Epithelial cell of proximal tubule (primary cell): ENCODE measurements at regions not wholly inside any gene's neighbourhood (a gene's known extent, or its start where the extent isn't known, plus 50 kb on each side); places are given as distances from the start of the nearest gene placed in this dataset.

ENCODE experiments used
- DNase-seq: peaks from one replicate; pipeline ENCODE4 v3.0.0-alpha.2; 2011; ENCODE audit warnings: low read depth
- H3K4me3 ChIP-seq: 2 replicates; pipeline ENCODE4 v1.5.1; 2011; ENCODE audit warnings: low read depth, mild to moderate bottlenecking, low read length
- TF ChIP-seq, protein P1 (sequence below): conservative IDR thresholded peaks from 2 replicates; pipeline ENCODE4 v1.5.1; 2012; ENCODE audit warnings: low read depth, mild to moderate bottlenecking, low read length

DNA sequence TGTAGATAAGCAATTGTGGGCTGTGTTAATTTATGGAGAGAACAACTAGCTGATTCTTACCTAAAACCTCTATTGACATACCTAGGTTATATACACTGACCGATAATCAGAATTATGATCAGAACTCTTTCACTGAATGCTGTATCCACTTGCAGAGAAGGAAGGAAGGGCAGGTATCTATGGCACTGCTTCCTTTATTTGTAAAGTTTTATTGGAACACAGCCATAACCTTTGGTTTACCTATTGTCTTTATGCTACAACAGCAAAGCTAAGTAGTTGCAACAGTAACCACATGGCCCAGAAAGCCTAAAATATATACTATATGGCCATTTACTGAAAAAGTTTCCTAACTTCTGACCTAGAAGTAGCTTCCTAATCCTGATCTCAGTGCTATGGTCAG is 358.9 kb upstream of the ARID1B start:
- DNase-seq, result no peak
- H3K4me3 ChIP-seq, result no peak overlapping the region
- TF ChIP-seq, protein P1, sequence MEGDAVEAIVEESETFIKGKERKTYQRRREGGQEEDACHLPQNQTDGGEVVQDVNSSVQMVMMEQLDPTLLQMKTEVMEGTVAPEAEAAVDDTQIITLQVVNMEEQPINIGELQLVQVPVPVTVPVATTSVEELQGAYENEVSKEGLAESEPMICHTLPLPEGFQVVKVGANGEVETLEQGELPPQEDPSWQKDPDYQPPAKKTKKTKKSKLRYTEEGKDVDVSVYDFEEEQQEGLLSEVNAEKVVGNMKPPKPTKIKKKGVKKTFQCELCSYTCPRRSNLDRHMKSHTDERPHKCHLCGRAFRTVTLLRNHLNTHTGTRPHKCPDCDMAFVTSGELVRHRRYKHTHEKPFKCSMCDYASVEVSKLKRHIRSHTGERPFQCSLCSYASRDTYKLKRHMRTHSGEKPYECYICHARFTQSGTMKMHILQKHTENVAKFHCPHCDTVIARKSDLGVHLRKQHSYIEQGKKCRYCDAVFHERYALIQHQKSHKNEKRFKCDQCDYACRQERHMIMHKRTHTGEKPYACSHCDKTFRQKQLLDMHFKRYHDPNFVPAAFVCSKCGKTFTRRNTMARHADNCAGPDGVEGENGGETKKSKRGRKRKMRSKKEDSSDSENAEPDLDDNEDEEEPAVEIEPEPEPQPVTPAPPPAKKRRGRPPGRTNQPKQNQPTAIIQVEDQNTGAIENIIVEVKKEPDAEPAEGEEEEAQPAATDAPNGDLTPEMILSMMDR, result no peak

DNA sequence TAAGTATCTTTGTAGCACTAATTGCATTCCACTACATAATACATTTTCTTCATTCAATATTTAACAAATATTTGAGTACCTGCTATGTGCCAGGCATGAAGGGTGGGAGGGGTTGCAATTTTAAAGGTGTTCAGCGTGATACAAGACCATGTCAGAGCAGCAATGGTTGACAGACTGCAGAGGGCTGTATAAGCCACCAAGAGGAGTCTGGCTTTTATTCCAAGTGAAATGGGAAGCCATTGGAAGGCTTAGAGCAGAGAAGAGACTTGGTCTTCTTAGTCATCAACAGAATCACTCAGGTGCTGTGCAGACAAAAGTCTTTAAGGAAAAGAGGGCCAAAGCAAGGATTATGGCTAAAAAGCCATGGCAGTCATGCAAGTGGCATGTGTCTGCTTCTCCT is 360.8 kb upstream of the ARID1B start:
- DNase-seq, result no peak
- TF ChIP-seq, protein P1, result peak; percentile 65
- no peak overlapping the region for H3K4me3 ChIP-seq

DNA sequence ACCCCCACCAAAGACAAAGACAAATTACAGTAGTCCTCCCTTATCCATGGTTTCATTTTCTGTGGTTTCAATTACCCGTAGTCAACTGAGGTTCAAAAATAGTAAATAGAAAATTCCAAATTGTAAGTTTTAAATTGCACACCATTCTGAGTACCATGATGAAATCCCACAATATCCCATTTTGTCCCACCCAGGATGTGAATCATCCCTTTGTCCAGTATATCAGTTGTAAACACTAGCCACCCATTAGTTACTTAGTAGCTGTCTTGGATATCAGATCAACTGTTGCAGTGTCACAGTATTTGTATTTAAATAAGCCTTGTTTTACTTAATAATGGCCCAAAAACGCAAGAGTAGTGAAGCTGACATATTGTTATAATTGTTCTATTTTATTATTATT is 364.0 kb upstream of the ARID1B start:
- TF ChIP-seq, protein P1, result no peak
- no peak overlapping the region for H3K4me3 ChIP-seq
- no peak for DNase-seq

DNA sequence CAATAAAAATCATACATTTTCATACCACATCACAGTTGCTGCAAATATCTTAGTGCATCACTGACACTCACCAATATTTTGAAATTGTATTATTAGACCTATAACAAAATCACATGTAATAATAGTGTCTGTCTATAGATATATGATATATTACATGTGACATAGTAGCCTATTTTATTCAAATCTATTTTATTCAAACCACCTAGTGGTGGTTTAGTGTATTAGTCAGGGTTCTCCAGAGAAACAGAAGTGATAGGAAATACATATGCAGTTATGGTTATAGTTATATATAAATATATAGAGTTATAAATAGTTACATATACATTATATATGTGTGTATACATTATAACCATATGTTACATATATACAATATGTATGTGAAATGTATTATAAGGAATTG is 366.5 kb upstream of the ARID1B start:
- no peak overlapping the region for H3K4me3 ChIP-seq
- DNase-seq, result no peak
- TF ChIP-seq, protein P1, result peak; percentile 30

DNA sequence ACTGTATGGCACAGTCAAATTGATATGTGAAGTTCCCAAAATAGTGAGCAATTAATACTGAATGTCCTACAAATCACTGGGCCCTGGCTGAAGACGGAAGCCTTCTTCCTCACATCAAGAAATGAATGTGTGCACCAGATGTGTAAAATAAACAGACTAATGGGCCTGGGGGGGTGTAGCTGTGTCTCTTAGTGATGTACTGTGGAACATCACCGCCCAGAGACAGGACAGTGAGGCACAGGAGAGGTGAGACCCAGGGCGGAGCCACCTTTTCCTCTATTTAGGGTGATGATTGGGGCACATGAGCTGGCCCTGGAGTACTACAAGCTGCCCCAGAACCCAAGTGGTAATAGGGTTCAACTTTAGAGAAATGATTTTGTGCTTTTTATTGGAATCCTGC is 368.5 kb upstream of the ARID1B start:
- no peak overlapping the region for H3K4me3 ChIP-seq
- TF ChIP-seq, protein P1, result no peak
- no peak for DNase-seq

DNA sequence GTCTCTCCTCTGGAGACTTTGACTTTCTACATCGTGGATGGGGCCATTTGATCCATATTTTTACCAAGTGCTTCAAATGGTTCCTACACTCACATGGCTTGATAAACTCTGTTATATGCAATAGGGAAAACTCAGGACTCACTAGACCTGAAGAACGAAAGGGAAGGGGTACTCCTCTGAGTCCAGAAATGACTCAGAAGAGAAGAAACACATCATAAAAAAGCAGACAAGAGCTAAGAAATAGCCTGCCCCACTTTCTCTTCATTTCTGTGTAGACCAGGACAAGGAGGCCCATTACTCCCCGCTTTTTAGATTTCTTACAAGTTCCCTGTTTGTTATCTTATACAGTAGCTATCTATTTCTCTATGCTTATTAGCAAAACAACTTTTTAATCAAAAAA is 369.8 kb upstream of the ARID1B start:
- TF ChIP-seq, protein P1, result no peak
- DNase-seq, result no peak
- no peak overlapping the region for H3K4me3 ChIP-seq

DNA sequence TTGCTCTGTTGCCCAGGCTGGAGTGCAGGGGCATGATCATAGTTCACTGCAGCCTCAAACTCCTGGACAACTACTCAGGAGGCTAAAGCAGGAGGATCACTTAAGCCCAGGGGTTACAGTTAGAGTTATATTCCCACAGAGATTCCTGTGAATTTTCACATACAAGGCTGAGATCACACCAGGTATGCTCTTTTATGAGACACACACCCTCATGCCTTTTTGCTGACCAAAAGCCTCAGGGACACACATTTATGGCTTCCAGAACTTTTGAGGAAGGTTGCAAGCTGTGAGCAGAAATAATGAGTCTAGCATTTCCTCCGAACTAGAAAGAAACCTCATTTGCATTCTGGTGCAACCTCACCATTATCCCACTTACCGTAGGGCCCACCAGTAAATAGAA is 370.5 kb upstream of the ARID1B start:
- DNase-seq, result no peak
- H3K4me3 ChIP-seq, result no peak overlapping the region
- TF ChIP-seq, protein P1, result no peak
